Epidermal melanocyte (primary cell): ENCODE measurements at regions not wholly inside any gene's neighbourhood (a gene's known extent, or its start where the extent isn't known, plus 50 kb on each side); places are given as distances from the start of the nearest gene placed in this dataset.
A peak's percentile ranks its signal among the peaks of the same experiment; 100 is the strongest.

Experiments
- DNase-seq: peaks from one replicate; pipeline ENCODE4 v3.0.0; 2011; ENCODE audit warnings: low spot score; ENCODE audit not compliant: insufficient read length

DNA sequence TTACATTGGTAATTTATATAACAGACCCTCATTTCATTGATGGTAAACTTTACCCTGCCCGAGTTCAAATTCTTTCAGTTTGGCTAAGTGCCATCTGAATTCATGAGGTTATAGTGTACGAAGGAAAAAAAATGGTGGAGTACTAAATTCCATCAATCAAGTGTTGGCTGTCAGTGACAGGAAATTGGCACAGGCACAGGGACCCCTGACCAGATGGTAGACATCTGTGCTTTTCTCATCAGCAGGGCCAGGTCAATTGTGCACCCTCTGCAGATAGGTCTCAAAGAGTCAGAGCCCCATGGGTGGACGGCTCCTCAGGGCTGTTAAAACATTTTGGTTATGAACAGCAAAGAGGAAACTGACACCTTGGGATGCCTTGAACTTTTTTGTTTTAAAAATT, 439.2 kb downstream of the SETBP1 start:
- no peak for DNase-seq

DNA sequence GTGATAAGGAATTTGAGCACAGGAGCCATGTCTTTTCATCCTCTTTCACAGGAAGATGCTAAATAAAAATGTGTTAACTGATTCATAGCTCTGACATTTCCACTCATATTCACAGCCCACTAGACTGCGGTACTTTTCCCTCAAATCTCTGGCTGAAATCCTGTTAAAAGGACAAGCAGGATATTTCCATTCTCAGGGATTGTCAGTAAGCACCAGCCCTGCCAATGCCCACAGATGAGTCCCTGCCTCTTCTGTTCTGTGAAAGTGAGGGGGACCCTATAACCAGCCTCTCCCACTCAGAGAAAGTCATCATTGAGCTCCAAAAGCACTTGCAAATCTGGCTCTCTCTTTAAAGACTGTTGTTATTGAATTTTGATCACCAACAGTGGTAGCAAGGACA, 440.5 kb downstream of the SETBP1 start:
- DNase-seq, result no peak

DNA sequence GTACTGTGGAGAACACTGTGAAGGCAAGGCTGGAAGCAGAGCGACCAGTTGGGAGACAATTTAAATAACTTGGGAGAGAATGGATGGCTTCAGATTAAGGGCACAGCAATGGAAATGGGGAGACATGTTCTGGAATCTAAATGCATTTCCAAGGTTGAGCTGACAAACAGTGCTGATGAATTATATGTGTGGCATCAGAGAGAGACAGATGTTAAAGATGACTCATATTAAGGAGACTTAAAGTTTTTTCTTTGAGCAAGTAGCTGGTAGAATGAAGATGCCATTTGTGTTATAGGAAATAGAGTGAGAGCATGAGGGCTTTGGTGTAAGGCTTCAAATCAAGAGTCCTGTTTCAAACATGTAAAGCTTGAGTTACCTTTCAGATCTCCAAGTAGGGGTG, 441.8 kb downstream of the SETBP1 start:
- no peak for DNase-seq

DNA sequence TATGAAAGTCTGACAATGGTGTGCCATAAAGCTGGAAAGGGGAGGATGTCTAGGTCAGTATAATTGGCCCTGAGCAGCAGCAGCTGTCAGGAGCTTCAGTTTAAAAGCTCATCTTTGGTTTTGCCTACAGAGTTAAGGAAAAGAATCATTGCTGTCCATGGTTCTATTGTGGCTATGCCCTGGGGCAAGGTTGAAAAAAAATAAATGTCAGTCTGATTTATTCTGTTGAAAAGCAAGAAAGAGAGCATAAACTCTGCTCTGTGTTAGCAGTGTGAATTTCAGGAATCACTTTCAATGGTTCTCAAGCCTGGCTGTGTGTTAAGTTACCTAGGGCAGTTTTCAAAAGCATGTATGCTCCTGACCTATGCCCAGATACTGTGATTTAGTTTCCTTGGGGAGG, 446.7 kb downstream of the SETBP1 start:
- DNase-seq, result peak; percentile 58

DNA sequence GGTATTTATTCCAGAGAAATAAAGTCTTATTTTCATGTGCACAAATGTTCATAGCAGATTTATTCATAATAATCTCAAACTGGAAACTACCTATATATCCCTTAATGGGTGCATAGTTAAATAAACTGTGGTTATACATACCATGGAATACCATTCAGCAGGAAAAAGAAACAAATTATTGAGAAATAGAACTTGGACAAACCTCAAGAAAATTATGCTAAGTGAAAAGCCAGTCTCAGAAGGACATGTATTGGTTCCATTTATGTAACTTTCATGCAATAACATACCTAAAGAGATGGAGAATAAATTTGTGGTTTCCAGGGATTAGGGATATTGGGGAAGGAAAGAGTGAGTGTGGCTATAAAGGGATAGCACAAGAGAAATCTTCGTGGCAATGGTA, 452.6 kb downstream of the SETBP1 start:
- no peak for DNase-seq

DNA sequence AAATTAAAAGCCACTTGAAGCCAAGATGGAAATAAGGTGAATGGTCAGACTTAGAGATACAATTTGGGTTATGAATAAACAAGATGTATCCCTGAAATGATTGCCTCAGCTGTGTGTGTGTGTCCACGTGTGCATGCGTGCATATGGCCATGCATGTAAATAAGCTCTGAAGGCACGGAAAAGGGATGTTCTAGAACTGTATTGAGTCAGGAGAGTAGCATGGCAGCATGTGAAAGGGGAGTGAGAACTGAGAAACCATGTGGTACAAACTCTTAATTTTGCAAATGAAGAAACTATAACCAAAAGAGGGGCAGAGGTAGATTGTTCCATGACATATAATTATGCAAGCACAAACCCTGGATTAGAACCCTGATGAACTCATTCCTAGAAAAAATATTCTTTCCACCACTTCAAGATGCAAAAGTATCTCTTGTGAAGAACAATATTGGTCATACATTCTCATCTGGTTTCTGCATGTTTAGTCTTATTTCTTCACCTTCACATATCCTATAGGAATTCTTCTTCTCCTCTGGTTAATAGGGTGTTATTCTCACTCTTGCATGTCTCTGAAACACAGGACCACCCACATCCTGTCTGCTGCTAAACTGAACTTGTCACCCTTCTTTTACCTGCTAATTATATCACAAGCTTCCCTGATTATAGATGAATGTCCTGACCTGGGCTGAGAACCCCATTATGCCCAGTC, 455.8 kb downstream of the SETBP1 start:
- no peak for DNase-seq

DNA sequence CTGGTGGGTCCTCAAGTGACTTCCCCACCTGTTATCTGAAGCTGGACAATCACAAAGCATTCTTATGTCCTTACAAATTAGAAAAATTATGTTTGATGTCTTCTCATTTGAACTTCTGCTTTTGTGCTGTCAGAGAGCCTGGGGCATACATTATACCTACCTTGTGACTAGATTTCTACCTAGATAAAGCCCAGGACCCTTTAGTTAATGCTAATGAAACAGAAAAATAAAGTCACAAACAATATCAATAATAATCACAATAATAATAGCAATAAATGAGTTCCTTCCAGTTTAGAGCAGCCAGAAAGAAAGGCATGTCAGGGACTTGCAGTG, 456.4 kb downstream of the SETBP1 start:
- no peak for DNase-seq

DNA sequence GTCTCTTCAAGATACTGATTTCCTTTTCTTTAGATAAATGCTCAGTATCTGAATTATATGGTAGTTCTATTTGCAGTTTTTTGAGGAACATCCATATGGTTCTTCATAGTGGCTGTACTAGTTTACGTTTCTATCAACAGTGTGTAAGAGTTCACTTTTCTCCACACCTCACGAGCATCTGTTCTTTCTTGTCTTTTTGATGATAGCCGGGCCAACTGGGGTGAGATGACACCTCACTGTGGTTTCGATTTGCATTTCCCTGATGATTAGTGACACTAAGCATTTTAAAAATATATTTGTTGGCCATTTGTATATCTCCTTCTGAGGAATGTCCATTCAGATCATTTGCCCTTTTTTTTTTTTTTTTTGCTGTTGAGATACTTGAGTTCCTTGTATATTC, 458.8 kb downstream of the SETBP1 start:
- DNase-seq, result no peak

DNA sequence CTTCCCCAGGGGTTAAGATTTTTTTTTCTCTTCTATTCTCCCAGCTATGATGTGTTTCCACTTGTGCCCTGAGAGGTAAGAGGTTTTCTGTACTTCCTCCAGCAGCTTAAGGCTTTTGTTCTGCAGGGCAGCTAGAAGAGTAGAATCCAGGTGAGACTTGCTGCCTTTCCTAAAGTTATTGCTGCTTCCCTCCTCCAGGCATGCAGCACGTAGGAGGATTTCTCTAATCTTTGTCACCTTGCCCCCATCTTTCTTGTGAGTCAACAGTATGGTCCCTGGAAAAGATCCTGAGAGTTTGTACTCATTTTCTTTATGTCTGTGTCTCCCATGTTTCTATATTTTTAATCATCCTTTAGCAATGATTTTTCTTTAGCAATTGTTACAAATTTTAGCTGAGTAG, 462.2 kb downstream of the SETBP1 start:
- no peak for DNase-seq

DNA sequence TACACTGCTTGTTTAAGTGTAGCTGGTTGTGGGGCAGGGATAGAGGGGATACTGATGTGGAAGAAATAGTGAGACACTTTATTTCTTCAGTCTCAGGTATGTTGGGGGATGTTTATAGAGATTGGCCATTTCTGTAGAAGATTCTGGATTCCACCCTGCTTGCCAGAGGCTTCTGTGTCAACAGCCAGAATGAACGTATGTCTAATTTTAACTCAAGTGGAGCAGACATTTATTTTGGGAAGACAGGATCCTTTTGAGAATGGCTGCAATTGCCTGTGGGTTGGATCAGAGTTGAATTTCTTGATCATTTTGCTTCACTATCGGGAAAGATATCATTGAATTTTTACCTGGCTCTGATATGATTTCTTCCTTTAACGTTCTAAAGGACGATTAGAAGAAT, 465.6 kb upstream of the SLC14A2 start:
- DNase-seq, result no peak

DNA sequence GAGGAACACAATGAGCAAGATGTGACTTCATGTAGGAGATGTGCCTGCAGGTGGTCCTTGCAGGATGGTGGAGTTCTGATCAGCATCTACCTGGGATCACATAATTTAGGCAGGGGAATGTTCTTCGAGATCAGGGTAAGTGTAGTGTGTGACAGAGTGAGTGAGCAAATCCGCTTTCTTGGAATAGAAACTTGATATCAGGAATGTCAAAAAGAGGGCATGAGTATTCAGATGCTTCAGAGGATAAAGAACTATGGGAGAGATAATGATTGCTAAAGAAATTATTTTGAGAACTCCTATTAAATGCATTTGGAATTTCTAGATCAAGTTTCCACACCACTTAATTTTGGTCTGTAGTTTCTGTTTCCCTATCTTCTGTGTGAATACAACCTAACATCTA, 463.6 kb upstream of the SLC14A2 start:
- DNase-seq, result no peak

DNA sequence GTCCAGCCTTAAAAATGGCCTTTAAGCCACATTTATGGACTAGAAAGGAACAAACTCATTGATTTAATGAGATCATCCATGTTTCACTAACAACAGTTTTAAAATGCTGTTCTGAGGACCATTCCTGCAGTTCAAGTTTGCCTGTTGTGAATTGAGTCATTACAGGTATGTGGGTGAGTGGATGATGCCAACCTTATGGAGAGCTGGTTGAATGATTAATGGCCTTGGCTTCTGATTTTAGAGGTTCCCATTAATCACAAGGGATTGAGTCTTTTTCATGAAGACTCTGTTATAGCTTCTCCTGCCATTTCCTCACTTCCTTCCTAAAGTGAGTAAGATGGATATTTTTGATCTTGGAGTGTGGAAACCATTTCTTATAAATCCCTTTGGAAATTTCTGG, 459.8 kb upstream of the SLC14A2 start:
- no peak for DNase-seq

DNA sequence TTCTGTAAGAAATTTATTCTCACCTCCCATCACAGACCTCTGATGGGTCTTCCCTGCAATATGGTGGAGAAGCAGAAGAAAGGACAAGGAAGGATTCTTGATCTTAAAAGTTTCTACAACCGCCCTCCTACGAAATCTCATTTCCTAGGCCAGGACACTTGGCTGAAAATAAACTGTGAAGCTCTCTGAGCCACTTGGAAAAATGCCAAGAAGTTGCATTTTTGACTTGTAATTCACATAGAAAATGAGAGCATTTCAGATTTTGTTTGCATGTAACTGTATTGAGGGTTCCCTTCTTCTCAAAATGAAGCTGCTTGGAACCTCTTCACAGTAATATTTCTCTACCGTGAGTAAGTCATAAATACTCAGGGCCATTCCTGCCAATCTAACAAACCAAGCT, 458.3 kb upstream of the SLC14A2 start:
- DNase-seq, result no peak

DNA sequence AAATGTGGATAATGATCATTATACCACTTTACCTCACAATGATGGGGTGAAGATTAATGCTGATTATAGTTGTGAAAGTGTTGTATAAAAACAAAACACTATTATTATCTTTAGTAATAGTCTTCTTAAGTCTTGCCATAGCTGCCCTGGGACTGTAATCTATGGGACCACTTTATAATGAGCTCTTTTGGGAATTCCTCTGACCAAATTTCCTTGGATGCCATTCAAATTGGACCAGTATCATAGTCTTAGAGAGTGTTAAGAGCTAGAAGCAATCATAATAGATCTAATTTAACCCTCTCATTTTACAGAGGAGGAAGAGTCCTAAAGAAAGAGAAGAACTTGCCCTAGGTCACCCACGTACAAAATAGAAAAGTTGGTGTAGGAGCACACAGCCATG, 457.7 kb upstream of the SLC14A2 start:
- DNase-seq, result no peak

DNA sequence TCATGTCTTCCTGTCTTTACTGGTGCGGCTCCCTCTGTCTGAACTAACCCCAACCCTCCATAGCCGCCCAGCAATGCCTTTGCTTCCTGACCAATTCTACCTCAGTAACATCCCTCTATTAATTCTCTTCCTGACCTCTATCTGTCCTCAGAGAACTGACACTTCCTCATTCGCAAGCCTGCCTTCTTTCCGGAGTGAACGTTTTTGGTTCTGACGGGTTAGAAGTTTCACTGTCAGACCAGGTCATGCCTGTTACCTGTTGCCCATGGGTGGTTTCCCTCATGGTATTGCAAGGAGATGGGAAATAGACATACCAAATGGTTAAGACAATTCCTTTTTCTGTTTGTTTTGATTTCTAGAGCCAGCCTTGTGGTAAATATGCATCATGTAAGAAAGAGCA, 453.4 kb upstream of the SLC14A2 start:
- DNase-seq, result no peak

DNA sequence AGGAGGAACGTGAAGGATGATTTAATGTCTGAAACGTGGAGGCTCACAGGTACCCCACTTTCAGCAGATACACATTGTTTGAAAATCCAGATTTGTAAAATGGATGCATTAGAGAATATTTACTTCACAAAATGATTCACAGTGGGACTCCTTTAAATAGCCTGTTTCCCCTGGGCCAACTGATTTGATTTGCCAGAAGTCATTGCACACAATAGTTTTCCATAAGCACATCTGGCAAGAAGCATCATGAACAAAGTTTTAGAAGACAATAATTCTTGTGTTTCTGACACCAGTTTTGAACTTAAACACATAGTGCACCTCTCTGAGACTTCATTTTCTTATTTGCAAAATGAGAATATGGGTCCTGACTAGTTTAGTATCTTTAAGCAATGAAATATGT, 451.4 kb upstream of the SLC14A2 start:
- no peak for DNase-seq

DNA sequence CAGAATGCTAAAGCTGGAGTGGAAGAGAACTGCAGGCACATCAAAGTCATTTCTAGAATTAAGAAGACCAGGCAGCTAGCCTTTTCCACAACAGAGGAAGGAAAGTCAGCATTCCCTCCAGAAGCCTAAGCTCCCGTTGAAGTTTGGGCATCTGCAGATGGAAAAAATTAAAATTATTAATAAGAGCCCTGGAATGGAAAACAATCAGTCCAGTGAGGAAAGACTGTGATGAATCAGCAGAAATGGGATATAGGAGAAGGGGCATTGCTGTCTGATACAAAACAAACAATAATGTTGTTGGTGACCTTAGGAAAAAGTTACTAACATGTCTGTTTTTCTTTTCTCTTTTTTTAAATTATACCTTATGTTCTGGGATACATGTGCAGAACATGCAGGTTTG, 450.7 kb upstream of the SLC14A2 start:
- no peak for DNase-seq

DNA sequence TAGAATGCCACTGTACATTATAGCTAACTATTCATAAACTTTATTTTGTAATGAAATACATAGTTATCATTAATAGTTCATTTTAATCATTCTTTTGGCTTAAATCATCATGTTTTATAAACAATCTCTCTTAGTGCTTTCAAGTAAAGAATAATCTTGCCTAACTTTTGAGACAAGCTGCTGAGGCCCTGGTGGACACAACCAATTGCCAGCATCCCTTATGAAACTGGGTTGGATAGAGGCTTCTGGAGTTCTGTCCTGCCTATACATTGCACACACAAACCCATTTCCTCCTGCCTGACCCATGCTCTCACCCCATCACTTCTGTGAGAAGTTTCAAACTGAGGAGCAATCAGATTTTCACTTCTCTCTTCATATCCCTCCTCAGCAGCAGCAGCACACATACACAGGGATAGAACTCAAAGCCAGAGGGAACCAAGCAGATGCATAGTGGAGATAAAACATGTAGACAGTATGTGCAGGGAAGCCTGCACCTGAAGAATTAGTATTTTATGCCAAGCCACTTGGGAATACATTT, 450.0 kb upstream of the SLC14A2 start:
- DNase-seq, result no peak

DNA sequence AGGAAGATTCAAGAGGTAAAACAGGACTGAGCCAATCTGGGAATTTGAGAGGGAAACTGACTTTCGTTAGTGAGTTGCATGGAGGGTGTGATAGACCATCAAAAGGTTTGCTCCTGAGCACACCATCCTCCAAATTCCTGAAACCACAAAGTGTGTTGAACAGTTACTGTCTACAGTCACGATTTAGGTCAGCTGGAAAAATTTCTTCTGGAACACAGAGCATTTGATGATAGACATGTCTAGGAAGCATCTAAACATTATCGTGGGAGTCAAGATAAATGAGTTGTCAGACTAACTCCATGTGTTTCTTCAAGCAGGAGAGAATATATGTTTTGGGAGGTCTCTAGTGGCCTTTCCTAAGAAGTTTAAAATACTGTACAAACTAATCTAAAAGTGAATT, 449.4 kb upstream of the SLC14A2 start:
- no peak for DNase-seq

DNA sequence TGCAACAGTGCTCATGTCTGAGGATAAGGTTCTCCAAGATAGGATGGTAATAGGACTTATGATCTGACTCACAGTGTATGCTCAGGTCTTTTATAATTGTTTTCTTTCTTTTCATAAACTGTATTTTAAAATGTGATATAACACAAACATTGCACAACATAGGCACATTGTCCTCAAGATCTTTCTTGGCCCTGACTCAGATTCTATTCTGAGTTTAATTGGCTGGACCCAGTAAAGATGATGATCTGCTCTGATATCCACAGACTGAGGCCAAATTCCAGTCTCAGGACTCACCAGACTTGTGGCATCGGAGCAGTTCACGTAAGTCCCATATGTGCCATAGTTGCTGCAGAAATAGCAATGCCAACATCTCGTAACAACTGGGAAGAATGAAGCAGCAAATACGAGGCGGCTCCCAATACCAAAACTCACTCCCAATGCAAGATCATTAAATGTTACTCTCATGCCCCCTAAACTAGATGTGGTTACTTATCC, 448.9 kb upstream of the SLC14A2 start:
- DNase-seq, result peak; percentile 33

DNA sequence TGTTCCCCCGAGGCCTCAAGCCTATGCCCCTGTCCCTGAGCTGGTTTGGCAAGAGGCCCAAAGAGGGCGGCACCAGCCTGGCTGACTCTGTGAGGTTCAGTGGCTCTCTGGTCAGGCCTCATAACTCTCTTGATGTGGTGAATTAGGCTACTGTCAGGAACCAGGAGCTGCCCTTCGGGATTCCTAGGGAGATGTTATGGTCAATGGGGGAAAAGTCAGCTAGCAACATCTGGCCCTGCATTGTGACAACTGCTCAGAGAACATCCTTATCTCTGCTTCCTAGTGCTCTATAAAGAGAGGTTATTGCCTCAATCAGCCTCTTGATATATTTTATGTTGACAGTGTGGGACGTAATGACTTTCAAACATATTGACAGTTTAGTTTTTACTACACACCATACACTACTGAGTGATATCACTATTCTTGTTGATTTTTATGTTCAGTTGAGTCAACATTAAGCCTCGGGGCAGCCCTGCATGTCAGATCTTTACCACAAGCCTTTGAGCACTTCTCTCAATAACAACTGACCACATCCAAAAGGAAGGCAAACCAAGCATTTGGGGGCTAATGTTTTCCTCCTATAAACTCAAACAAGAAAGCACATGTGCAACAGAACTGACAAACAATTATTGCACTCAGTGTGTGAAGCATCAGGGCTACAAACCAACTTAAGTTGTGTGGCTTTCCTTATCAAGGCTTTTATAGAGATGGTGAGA, 448.3 kb upstream of the SLC14A2 start:
- DNase-seq, result no peak

DNA sequence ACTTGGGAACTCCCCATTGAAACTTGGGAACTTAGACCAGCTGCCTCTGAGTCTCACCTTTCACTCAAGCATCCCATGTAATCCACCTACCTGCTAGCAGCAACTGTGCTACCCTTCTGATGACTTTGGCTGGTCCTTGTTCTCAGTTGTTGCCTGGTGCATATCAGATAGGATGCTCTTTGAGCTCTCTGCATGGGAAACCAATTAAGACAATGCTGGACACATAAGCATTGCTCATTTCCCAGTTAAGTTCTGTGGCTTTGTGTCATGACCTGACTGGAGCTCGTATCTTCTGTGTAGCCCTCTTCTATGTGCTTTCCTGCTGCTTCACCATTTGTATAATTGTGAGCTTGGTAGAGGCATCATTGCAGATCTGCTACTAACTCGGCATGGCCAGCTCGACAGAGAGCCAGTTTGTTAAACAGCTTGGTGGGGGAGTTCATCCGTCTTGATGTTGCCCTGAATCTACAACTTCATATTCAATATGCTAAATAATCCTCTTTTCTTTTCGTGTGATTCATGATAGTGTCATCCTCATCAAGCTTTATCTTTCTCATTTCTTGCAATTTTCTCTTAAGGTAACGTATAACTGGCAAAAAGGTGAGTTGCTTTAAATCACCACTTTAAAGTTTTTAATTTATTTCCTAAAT, 447.5 kb upstream of the SLC14A2 start:
- DNase-seq, result no peak
